HG03025 (cell line): ENCODE measurements at regions not wholly inside any gene's neighbourhood (a gene's known extent, or its start where the extent isn't known, plus 50 kb on each side); places are given as distances from the start of the nearest gene placed in this dataset.

Experiments
- ATAC-seq: cut with Tn5 transposase; IDR thresholded peaks from one replicate; pipeline ENCODE4 v1.9.1; 2021; ENCODE audit warnings: mild to moderate bottlenecking, moderate library complexity; ENCODE audit not compliant: unreplicated experiment, low FRiP score

DNA sequence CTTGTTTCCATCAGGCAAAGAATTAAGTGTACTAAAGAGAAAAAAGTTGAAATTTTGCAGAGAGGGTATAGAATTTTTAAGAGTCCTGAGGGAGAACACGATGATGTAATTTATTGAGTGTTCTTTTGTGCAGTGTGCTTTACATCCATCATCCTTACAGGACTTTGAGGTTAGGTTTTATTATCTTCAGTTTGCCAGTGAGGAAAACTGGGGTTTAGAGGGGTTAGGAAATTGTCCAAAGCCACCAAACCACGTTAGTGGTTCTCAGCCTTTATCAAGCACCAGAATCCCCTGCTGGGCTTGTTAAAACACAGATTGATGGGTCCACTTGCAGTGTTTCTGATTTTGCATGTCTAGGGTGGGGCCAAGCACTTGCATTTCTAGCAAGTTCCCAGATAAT is 277.5 kb downstream of the KCNS3 start:
- no peak for ATAC-seq

DNA sequence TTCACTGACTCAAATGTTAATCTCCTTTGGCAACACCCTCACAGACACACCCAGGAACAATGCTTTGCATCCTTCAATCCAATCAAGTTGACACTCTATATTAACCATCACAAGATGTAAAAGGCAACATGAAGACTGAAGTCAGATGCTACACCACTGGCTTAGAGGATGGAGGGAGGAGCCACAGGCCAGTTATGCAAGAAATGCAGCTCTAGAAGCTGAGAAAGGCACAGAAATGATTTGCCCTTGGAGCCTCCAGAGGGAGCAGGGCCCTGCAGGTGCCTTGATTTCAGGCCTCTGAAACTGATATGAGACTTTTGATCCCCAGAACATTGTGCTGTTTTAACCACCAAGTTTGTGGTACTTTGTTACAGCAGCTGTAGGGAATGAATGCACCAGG is 276.3 kb downstream of the KCNS3 start:
- no peak for ATAC-seq

DNA sequence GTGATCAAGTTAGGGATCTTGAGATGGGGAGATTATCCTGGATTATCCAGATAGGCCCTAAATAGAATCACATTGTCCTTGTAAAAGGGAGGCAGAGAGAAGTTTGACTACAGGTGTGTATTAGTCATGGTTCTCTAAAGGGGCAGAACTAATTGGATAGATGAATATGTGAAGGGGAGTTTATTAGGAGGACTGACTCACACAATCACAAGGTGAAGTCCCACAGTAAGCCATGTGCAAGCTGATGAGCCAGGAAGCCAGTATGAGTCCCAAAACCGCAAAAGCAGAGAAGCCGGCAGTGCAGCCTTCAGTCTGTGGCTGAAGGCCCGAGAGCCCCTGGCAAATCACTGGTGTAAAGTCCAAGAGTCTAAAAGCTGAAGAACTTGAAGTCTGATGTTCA is 275.8 kb downstream of the KCNS3 start:
- ATAC-seq = no peak

DNA sequence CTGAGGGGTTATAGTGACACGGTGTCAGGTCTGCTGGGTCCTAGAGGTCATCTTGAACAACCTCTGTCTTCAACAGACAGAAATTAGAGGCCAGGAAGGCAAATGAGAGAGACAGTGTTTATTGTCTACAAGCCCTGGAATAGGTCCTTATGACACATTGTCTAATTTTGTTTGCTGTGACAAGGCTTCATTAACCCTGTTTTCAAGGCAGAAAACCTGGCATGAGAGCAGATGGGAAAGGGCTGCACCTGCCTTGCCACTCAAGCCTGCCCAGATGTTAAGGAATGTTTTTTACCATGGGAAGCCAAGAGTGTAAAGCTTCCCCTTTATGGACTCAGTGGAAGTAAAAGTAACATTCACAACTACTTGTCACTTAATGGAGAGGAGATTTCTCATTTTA is 275.3 kb downstream of the KCNS3 start:
- ATAC-seq = no peak

DNA sequence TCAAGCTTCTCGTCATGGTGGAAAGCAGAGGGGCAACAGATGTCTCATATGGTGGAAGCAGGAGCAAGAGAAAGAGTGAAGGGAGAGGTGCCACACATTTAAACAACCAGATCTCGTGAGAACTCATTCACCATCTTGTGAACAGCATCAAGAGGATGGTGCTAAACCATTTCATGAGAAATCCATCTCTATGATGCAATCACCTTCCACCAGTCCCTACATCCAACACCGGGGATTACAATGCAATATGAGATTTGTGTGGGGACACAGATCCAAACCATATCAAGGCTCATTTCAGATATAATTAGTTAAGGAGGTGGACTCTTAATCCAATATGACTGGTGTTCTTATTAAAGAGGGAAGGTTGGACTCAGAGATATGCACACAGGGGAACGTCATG is 272.8 kb downstream of the KCNS3 start:
- ATAC-seq = no peak

DNA sequence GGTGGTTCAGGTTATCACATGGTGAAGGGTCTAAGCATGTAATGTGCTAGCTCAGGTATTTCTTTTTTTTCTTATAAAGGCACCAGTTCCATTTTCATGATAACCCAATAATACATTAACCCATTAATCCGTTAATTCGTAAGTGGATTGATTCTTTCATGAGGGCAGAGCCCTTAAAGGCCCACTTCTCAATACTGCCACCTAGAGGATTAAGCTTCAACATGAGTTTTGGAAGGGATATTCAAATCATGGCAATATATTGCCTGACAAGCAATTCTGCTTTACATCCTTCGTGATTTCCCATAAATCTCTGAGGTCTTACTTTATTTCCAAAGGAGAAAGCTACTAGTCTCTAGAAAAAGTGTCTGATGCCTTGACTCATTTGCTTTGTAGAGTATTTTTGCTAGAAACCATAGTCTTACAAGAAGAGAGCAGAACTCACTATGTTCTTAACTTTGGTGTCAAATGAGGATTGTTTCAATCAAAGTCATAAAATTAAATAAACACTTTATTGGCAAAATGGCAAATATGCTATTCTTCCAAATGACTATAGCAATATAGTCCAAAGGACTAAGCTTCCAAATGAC is 271.3 kb downstream of the KCNS3 start:
- peak; percentile 67 for ATAC-seq

DNA sequence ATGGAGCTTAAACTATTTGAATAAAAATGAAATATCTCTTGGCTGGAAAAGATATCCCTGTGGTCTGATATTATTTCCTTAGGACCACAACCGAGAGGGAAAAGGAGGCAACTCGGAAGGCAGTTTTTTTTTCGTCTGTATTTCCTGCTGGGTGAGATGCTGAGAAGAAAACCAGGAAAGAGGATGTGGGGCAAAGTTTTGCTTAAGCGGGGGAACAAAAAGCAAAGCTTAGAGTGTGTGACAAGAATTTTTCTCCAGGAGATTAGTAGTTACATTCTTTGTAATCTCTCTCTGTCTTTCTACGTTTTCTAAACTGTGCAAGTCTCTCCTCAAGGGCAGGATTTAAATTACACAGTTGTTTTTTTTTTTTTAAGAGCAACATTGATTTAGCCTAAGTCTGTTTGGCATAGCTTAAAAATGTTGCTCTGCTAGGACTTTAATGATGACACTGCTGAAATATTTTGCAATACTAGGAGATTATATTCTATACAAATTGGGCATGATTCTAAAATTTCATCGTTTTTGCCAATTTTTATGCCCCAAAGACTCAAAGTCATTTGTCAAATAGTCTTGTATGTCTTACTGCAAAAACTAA is 258.5 kb downstream of the KCNS3 start:
- no peak for ATAC-seq

DNA sequence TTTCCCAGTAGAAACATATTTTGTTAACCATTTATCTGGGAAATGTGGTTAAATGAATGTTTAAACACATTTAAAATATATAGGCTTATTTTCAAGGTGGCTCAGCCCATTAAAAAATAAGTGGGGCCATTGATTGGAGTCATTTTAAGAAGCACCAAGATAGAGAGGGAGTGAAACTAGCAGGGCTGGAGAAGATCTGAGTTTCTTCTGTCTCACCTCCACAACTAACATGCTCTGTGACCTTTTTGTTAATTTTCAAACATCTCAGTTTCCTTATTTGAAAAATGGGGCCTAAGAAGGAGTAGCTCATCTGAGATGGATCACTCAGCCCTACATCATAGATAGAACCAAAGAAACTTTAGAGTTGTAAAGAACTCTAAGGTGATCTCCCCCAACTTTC is 254.8 kb downstream of the KCNS3 start:
- no peak for ATAC-seq

DNA sequence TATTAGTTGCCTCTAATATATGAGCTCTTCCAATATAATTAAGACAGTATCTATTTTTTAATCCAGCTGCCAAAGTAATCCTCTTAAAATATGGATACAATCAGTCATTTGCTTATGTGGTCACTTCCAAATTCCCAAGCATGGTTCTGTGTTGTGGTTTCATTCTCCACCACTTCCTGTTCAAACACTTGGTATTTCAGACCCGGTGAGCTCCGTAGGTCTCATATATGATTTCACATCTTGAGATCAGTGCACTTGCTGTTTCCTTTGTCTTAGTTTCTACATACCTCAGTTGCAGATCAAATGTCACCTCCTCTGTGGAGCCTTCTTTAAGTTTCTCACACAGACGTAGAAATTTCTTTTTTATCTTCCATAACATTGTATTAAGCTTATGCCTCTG is 254.2 kb downstream of the KCNS3 start:
- peak; percentile 48 for ATAC-seq

DNA sequence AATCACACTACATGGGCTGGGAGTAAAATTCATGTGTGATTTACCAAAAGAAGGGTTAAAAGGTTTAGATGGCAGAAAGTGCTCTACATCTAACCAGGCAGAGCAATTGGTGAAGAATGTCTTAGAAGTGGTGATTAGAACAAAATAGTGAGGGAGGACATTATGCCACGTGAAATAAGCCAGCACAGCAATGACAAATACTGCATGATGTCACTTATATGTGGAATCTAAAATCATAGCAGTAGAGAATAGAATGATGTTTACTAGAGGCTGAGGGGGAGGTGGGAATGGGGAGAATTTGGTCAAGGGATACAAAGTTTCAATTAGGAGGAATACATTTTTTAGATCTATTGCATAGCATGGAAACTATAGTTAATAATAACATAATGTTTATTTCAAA is 253.3 kb downstream of the KCNS3 start:
- no peak for ATAC-seq

DNA sequence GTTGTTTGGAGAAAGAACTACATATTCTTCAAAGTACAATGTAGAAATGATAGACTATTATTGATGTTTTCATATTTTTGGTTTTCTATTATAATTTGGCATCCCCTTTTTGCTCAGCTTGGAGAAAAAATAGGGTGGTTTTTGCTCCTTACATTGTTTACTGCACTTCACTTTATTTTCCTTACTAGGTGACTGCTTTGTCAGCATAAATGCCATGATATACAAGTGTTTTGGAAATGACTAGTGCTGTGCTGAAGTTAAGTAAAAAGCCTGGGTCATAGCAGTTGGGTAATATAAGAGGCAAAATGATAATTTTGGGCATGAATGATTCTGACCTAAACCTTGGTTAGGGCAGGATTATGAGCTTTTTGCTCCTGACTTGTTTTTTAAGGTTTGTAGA is 250.9 kb downstream of the KCNS3 start:
- no peak for ATAC-seq

DNA sequence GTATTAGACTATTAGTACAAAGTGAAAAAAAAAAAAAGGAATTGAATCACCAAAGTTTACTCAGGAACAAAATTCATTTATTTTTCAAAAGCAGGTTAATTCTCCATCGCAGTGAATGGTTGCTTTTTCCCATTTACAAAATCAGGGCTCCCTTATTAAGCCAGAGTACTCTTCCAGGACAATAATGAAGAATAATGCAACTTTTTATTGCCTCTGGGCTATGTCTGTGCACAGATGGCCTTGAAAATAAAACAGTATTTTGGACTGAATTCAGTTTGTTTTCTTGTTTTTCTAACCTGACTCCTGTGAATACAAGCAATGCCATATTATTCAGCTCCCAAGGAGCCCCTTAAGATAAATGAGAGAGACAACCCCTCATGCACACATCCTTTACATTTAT is 246.8 kb downstream of the KCNS3 start:
- ATAC-seq = no peak

DNA sequence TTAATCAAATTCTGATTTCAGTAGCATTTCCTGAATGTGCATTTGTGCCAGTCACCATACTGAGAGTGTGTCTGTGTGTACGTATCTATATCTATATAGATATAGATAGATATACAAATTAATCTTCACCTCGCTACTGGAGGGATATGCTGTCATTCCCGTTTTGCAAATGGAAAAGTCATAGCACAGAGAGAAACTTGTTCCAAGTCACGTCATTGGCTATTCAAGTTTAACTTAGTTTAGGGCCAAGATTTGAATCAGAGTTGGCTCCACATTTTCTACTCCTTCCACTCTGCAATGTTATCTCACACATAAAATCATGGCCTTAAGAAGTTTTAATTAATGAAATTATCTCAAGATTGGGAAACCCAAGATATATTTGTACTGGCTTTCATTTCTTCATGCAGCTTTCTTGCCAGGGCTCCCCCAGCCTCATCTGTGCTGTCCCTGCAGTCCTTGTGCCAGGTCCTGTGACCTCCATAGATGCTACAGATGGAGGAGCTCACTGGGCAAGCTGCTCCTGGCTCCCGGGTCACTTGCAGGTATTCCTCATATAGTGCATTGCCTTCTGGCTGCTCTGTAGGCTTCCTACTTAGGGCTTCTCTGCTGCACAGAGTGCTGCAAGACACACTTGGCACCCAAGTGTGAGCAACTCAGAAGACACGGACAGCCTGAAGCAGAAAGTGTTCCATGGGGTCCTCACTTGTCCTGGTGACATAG is 245.8 kb downstream of the KCNS3 start:
- ATAC-seq = no peak

DNA sequence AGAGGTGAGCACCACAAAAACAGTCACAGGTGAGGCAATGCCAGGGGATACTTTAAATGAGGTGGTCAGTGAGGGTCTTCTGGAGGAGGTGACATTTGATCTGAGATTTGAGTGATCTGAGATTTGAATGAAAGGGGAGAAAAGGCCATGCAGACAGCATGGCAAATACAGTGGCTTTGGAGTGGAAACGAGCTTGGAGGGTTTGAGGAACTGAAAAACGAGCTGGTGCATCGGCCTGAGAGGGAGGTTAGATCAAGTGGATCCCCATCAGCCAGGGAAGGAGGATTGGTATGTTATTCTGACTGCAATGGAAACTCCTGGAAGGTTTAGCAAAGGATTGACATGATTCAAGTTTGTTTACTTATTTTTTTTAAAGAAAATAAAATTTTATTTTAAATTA is 245.1 kb downstream of the KCNS3 start:
- ATAC-seq = no peak

DNA sequence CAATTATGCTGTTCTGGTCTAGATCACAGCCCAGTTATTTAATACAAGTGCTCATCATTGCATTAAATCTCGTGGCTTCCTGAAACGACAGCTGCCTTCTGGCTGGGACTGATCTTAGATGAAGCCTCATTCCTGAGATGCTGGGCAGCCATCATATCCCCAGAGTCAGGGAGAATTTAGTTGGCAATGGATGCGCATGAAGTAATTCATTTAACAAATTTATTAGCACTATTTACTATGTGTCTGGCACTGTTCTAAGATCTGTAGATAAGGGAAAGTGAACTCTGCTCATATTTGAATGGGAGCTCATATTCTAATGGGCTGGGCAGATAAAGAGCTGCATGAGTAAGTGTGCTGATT is 244.7 kb downstream of the KCNS3 start:
- ATAC-seq = no peak

DNA sequence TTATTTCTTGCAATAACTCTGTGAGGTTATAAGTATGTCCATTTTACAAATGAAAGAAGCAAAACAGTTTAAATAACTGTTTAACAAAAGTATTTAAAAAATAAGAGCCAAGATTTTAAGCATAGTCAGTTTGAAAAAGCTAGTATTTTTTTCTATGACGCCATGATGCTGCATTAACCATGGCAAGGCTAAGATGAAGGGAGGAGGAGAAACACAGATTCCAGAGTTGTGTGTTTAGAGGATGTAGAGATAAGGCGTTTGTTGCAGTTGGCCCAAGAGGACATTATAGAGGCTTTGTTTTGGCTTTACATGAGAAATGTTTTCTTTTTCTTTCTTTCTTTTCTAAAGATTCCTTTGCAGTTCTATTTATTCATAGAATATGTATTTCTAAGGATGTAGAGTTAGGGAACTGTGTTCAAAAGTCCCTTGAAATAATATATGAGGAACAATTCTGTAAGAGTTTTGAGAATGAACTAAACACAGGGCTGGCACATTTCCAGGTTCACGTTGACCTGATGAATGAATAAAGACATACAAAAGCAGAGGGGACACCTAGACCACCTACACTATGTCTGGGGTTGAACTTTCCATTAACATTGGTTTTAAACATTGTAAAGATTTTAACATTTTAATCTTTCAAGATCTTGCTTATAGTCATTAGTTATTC is 244.2 kb downstream of the KCNS3 start:
- ATAC-seq = no peak

DNA sequence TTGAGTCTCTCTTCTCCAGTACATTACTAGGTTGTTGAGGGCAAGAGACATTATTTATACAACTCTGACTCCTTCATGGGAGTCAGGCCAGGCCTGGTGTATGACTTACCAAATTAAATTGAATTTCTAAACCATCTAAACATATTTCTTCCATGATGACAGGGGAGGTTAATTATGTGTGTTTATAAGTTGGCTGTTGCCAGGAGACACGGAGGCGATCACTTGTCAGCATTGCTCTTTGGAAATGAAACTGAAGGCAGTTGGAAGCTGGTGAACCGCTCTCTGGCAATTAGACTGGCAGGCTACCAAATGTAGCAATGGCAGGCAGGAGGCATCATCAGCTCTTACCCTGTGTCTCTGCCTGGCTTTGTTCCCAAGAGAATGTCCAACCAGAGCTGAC is 241.4 kb downstream of the KCNS3 start:
- ATAC-seq = no peak

DNA sequence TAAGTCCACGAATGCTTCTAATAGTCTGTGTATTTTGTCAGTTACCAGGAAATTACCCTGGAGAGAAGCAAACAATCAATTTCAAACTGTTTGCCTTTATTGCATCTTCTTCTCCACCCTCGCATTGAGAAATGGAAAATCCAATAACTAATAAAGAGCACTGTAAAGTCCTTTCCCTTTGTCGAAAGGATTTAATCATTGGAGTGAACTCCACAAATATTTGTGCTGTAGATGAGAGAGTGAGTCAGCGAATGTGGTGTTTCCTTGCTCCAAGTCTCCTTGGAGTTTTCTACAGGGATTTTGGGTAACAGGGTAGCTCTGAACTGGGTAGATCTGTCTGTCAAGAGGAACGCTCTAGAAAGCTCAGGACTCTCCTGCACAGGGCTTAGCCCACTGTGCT is 240.2 kb downstream of the KCNS3 start:
- no peak for ATAC-seq

DNA sequence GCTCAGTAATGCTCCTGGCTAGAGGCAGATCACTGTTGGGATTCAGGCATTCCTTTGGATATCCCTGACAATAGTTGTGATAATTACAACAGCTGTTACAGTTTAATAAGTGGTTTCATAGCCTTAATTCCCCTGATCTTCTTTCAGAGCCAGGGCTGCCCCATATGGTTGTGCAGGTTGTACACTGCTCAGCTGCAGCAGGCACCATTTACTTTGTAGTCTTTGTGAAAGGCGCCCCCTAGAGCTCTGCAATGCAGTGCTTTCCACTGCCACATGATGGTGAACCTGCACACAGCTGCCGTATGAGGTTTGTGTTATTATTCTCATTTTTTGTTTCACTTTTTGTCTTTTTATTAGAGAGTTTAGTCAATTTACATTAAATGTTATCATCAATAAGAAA is 239.1 kb downstream of the KCNS3 start:
- ATAC-seq = no peak

DNA sequence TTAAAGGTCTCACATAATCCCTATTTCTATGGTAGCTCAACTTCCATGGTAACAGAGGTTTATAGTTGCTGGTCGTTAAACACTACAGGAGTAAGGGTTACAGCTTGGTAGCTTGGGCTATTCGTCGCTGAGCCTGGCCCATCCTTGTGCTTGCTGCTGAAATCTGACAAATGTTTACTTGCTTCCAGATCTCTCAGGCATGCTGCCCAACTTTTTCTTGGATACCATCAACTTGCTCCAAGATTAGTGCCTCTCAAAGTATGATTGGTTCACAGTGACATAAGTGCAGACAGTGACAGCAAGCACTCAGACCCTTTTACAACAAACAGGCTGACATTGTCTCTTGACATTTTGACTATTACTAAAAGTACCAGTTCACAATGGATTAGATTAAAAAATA is 231.8 kb downstream of the KCNS3 start:
- no peak for ATAC-seq

DNA sequence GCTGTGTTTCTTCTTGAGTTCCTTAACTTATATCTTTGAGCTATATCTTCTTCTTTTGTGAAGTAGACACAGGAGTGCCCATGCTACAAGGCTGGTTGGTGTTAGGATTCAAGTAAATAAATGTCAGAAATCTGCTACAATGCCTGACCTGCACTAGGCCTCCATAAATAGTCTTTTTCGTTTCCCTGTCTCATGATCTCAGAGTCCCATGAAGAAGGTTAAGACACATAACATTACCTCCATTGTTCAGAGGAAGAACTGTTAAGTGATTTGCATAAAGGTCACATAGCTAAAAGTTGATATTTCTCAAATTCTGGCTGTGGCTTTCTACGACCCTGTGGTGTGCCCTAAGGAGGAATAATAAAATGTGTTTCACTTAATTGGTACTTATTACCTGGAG is 228.4 kb downstream of the KCNS3 start:
- ATAC-seq = no peak

DNA sequence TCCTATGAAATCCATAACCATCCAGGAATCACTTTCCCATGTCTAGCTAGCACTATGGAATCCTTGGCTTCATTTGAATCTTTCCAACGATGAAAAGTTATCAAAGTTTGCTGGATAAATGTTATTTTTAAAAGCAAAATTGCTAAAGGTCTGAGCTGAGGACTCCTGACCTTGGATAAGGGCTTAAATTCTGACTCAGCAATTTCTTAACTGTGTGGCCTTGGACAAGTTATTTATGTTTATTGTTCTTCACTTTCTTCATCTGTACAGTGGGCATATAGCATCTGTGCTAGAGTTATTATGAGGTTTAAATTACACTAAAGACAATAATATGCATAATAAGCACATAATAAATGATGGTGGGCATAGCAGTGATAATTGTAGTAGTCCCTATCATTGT is 227.5 kb downstream of the KCNS3 start:
- no peak for ATAC-seq
